Gastroesophageal sphincter (tissue), 2 donors: ENCODE measurements at regions not wholly inside any gene's neighbourhood (a gene's known extent, or its start where the extent isn't known, plus 50 kb on each side); places are given as distances from the start of the nearest gene placed in this dataset.

ENCODE experiments used
- EP300 ChIP-seq: sonication (generic); formaldehyde crosslinking; IDR thresholded peaks from one replicate; pipeline ENCODE4 v1.6.1; 2017; ENCODE audit warnings: antibody characterized with exemption, mild to moderate bottlenecking
- POLR2A ChIP-seq, 2 donors: fragments of 450-650 bp; IDR thresholded peaks; one replicate each; pipeline ENCODE4 v1.6.1; 2017; ENCODE audit warnings: antibody characterized with exemption in 2 of 2, mild to moderate bottlenecking in 2 of 2, moderate library complexity in 1 of 2

DNA sequence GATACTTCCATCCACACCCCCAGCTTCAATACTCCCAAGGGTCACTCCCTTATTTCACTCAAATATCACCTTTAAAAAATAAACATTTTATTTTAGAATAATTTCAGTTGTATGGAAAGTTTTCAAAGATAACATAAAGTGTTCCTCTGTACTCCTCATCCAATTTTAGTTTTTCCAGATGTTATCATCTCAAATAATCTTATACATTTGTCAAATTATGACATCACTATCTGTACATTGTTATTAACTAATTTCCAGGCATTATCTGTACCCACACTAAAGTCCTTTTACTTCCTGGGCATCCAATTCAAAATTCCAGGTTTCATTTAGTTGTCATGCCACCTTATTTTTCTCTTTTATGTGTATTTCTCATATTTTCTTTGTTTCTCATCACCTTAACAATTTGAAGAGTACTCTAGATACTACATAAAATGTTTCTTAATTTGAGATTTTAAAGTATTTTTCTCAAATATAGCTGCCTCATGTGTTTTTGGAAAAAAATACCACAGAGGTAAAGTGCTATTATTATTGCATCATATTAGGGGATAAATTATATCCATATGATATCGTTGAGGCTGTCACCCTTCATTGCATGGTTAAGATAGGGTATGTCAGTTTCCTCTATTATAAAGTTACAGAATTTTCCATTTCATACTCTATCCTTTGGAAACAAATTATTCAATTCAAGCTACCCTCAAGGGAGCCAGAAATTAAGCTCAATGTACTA is 571.0 kb downstream of the SLC6A15 start:
- TF ChIP-seq EP300 (no peak), POLR2A (IDR thresholded peaks at IDR 0.05) (no peak)
